ENCODE measurements at regions not wholly inside any gene's neighbourhood (a gene's known extent, or its start where the extent isn't known, plus 50 kb on each side); places are given as distances from the start of the nearest gene placed in this dataset.

DNA sequence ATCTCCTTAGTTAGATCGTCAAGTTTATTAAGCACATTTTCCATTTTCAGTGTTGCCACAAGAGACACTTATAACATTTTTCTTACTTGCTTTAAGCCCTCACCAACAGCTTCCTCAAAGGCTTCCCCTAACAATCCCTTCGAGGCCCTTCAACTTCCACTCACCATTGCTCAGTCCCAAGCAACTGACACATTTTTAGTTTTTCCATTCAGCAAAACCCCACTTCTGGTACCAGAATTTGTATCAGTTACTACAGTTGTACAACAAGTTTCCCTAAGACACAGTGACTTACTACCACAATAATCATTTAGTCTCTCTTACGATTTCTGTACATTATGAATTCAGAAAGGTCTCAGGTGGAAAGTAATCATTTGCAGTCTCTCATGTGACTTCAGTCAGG is 276.8 kb upstream of the PKN2 start:
- H3K4me1 Mint-ChIP-seq (ENCODE audit: low read depth): no peaks in the 10 kb centered on the region
- no peak overlapping the region for H3K4me3 Mint-ChIP-seq (ENCODE audit: unreplicated experiment)
- H3K27me3 Mint-ChIP-seq (ENCODE audit: low read depth): no peaks in the 10 kb centered on the region
- no peak for DNase-seq (ENCODE audit: low spot score)
- H3K27ac Mint-ChIP-seq (ENCODE audit: unreplicated experiment): no peak overlapping the region
- peaks cover 10% of the 10 kb centered on the region for H3K9me3 Mint-ChIP-seq (ENCODE audit: low read depth)
- no peaks in the 10 kb centered on the region for H3K36me3 Mint-ChIP-seq (ENCODE audit: low read depth)
- TF ChIP-seq, protein P1, sequence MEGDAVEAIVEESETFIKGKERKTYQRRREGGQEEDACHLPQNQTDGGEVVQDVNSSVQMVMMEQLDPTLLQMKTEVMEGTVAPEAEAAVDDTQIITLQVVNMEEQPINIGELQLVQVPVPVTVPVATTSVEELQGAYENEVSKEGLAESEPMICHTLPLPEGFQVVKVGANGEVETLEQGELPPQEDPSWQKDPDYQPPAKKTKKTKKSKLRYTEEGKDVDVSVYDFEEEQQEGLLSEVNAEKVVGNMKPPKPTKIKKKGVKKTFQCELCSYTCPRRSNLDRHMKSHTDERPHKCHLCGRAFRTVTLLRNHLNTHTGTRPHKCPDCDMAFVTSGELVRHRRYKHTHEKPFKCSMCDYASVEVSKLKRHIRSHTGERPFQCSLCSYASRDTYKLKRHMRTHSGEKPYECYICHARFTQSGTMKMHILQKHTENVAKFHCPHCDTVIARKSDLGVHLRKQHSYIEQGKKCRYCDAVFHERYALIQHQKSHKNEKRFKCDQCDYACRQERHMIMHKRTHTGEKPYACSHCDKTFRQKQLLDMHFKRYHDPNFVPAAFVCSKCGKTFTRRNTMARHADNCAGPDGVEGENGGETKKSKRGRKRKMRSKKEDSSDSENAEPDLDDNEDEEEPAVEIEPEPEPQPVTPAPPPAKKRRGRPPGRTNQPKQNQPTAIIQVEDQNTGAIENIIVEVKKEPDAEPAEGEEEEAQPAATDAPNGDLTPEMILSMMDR (IDR thresholded peaks at IDR 0.05): no peak

DNA sequence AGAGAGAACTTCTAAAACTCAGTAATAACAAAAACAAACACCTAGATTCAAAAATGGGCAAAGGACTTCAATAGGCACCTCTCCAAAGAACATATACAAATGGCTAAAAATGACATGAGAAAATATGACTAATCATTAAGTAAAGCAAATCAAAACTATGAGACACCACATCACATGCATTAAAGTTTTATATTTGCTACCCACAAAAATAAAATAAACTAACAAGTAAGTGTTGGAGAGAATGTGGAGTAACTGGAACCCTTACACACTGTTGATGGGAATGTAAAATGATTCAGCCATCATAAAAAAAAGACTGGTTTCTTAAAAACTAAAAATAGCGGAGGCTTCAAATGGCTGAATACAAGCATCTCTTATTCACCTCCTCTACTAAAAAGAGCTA is 262.1 kb upstream of the PKN2 start:
- Mint-ChIP-seq H3K27me3 (ENCODE audit: low read depth) (no peaks in the 10 kb centered on the region), H3K4me1 (ENCODE audit: low read depth) (no peaks in the 10 kb centered on the region), H3K36me3 (ENCODE audit: low read depth) (no peaks in the 10 kb centered on the region), H3K27ac (ENCODE audit: unreplicated experiment) (no peak overlapping the region), H3K4me3 (ENCODE audit: unreplicated experiment) (no peak overlapping the region), H3K9me3 (ENCODE audit: low read depth) (peaks cover 56% of the 10 kb centered on the region)
- TF ChIP-seq, protein P1 (IDR thresholded peaks at IDR 0.05): no peak
- no peak for DNase-seq (ENCODE audit: low spot score)

DNA sequence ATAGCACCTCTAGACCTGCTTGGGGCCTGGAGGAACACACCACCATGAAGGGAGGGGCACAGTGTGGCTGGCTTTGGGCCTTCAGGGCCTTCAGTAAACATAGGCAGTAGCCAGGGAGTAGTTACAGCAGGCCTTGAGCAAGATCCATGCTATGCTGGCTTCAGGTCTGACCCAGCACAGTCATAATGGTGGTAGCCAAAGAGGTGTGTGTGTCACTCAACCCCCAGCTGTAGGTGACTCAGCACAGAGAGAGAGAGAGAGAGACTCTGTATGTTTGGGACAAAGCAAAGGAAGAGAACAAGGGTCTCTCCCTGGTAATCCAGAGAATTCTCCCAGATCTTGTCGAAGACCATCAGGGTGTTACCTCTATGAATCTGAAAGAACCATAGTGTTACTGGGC is 250.5 kb upstream of the PKN2 start:
- H3K27ac Mint-ChIP-seq (ENCODE audit: unreplicated experiment): no peak overlapping the region
- H3K27me3 Mint-ChIP-seq (ENCODE audit: low read depth): no peaks in the 10 kb centered on the region
- TF ChIP-seq, protein P1 (IDR thresholded peaks at IDR 0.05): no peak
- H3K9me3 Mint-ChIP-seq (ENCODE audit: low read depth): peaks cover 48% of the 10 kb centered on the region
- no peaks in the 10 kb centered on the region for H3K4me1 Mint-ChIP-seq (ENCODE audit: low read depth)
- H3K4me3 Mint-ChIP-seq (ENCODE audit: unreplicated experiment): no peak overlapping the region
- DNase-seq (ENCODE audit: low spot score): no peak
- H3K36me3 Mint-ChIP-seq (ENCODE audit: low read depth): peaks cover 2% of the 10 kb centered on the region

- no peak overlapping the region for H3K27ac Mint-ChIP-seq (ENCODE audit: unreplicated experiment)
Observed at GRCh38 chr1:88434836-88435235, 249.2 kb upstream of the PKN2 start.

GRCh38 chr1:88441022-88441421 is 243.1 kb upstream of the PKN2 start:
- DNase-seq (ENCODE audit: low spot score): no peak
- Mint-ChIP-seq H3K27ac (ENCODE audit: unreplicated experiment) (no peak overlapping the region), H3K36me3 (ENCODE audit: low read depth) (peaks cover 2% of the 10 kb centered on the region), H3K4me1 (ENCODE audit: low read depth) (no peaks in the 10 kb centered on the region), H3K4me3 (ENCODE audit: unreplicated experiment) (no peak overlapping the region), H3K9me3 (ENCODE audit: low read depth) (peaks cover 33% of the 10 kb centered on the region), H3K27me3 (ENCODE audit: low read depth) (peaks cover 9% of the 10 kb centered on the region)
- TF ChIP-seq, protein P1 (IDR thresholded peaks at IDR 0.05): no peak

More at GRCh38 chr1:88434836-88435235, 249.2 kb upstream of the PKN2 start:
- Mint-ChIP-seq H3K4me3 (ENCODE audit: unreplicated experiment) (no peak overlapping the region), H3K4me1 (ENCODE audit: low read depth) (no peaks in the 10 kb centered on the region), H3K9me3 (ENCODE audit: low read depth) (peaks cover 48% of the 10 kb centered on the region), H3K36me3 (ENCODE audit: low read depth) (peaks cover 2% of the 10 kb centered on the region), H3K27me3 (ENCODE audit: low read depth) (peaks cover 3% of the 10 kb centered on the region)
- TF ChIP-seq, protein P1 (IDR thresholded peaks at IDR 0.05): no peak
- DNase-seq (ENCODE audit: low spot score): no peak
